NT2/D1 (cell line): ENCODE measurements at regions not wholly inside any gene's neighbourhood (a gene's known extent, or its start where the extent isn't known, plus 50 kb on each side); places are given as distances from the start of the nearest gene placed in this dataset.

Source experiments
- YY1 ChIP-seq: IDR thresholded peaks from 2 replicates; pipeline ENCODE4 v1.6.1; 2011; ENCODE audit not compliant: insufficient read length, insufficient read depth
- ZNF274 ChIP-seq: IDR thresholded peaks from 2 replicates; pipeline ENCODE4 v1.6.1; 2011; ENCODE audit warnings: mild to moderate bottlenecking, low read depth, low read length

DNA sequence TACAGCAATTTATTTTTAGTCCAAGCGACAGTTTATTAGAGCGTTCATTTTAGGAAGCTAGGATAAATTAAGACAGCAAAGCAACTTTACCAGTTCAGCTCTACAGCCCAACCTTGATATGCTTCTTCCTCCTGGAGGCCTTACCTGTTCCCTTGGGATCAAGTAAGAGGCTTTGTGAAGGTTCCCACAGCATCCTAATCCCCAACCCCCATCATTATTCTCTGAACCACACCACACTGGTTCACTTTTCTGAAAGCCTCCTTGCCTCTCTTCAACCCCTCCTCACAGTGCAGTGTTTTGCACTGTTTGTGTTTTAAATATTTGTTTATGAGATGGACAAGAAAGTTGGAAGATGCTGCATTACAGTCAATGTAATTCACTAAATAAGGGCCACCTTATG is 126.3 kb upstream of the CXADR start:
- TF ChIP-seq YY1 (no peak), ZNF274 (no peak)
